ENCODE measurements at regions not wholly inside any gene's neighbourhood (a gene's known extent, or its start where the extent isn't known, plus 50 kb on each side); places are given as distances from the start of the nearest gene placed in this dataset.

- TF ChIP-seq ZNF462 (CRISPR knock-in tag; IDR thresholded peaks at IDR 0.05) (no peak), ZNF114 (CRISPR knock-in tag; IDR thresholded peaks at IDR 0.05) (no peak), JUNB (IDR thresholded peaks at IDR 0.05; ENCODE audit: unreplicated experiment) (no peak), ZNF331 (CRISPR knock-in tag; IDR thresholded peaks at IDR 0.05; ENCODE audit: low read depth) (no peak), NANOG (IDR thresholded peaks at IDR 0.05; ENCODE audit: borderline replicate concordance) (no peak), EZH2 (IDR thresholded peaks at IDR 0.05; ENCODE audit: low read depth, unreplicated experiment) (no peak), EZH2phosphoT487 (IDR thresholded peaks at IDR 0.05; ENCODE audit: unreplicated experiment) (no peak), CTCF (conservative IDR thresholded peaks at IDR 0.05; ENCODE audit: low read depth in 2 of 2) (no peak)
These were observed 226.6 kb upstream of the HES1 start (continued) for GRCh38 chr3:193909387-193909786.

- no peaks in the 10 kb centered on the region for H3K27me3 ChIP-seq (ENCODE audit: insufficient read depth)
- H3K36me3 ChIP-seq (ENCODE audit: insufficient read depth), result no peaks in the 10 kb centered on the region
- Mint-ChIP-seq H3K27me3 (ENCODE audit: insufficient read depth, low read depth, poor library complexity) (peaks cover 7% of the 10 kb centered on the region), H3K9me3 (peaks cover 10% of the 10 kb centered on the region), H3K27ac (no peak overlapping the region), H3K4me1 (peaks cover 14% of the 10 kb centered on the region), H3K36me3 (ENCODE audit: low read depth) (peaks cover 5% of the 10 kb centered on the region; the same call in 1 of the 3 replicates), H3K4me3 (no peak overlapping the region)
- ATAC-seq, result no peak
- no peaks in the 10 kb centered on the region for H3K9me2 ChIP-seq (ENCODE audit: insufficient read depth)
- no peak overlapping the region for H3K27ac ChIP-seq (ENCODE audit: low read depth)
- peaks cover 14% of the 10 kb centered on the region for H3K4me1 ChIP-seq (ENCODE audit: insufficient read depth)
- H4K20me1 ChIP-seq (replicated peaks; ENCODE audit: insufficient read depth), result no peaks in the 10 kb centered on the region
- H3K4me3 ChIP-seq, result no peak overlapping the region
- H3K4me2 ChIP-seq, result no peak overlapping the region
- no peaks in the 10 kb centered on the region for H3K79me2 ChIP-seq (replicated peaks; ENCODE audit: insufficient read depth)
- no peak overlapping the region for H2AFZ ChIP-seq
- DNase-seq (ENCODE audit: low spot score), result no peak
- H3F3A ChIP-seq (replicated peaks; ENCODE audit: low read depth), result no peaks in the 10 kb centered on the region
- TF ChIP-seq ZNF114 (CRISPR knock-in tag; IDR thresholded peaks at IDR 0.05) (no peak), REST (IDR thresholded peaks at IDR 0.05; ENCODE audit: unreplicated experiment) (no peak), ZNF331 (CRISPR knock-in tag; IDR thresholded peaks at IDR 0.05; ENCODE audit: low read depth) (no peak), NANOG (IDR thresholded peaks at IDR 0.05; ENCODE audit: borderline replicate concordance) (no peak), STAT1 (IDR thresholded peaks at IDR 0.05; ENCODE audit: unreplicated experiment) (no peak), CREB1 (CRISPR knock-in tag; IDR thresholded peaks at IDR 0.05; ENCODE audit: low read depth) (no peak), POLR2AphosphoS5 (IDR thresholded peaks at IDR 0.05; ENCODE audit: low read depth) (no peak), EZH2phosphoT487 (IDR thresholded peaks at IDR 0.05; ENCODE audit: unreplicated experiment) (no peak)
These were observed 225.6 kb upstream of the HES1 start for GRCh38 chr3:193910310-193910709.
